HL-60 (cell line): ENCODE measurements at regions not wholly inside any gene's neighbourhood (a gene's known extent, or its start where the extent isn't known, plus 50 kb on each side); places are given as distances from the start of the nearest gene placed in this dataset.

Experiments
- CTCF ChIP-seq: IDR thresholded peaks from one replicate; pipeline ENCODE4 v1.5.1; 2011; ENCODE audit warnings: low read length, control low read depth, inconsistent platforms; ENCODE audit not compliant: insufficient read depth
- POLR2AphosphoS5 ChIP-seq: IDR thresholded peaks from 2 replicates; pipeline ENCODE4 v1.6.1; 2012; ENCODE audit warnings: low read depth
- REST ChIP-seq: IDR thresholded peaks from 2 replicates; pipeline ENCODE4 v1.6.1; 2012; ENCODE audit warnings: low read depth; ENCODE audit not compliant: insufficient replicate concordance
- SPI1 ChIP-seq: IDR thresholded peaks from 2 replicates; pipeline ENCODE4 v1.6.1; 2012; ENCODE audit warnings: low read depth, mild to moderate bottlenecking, borderline replicate concordance

GRCh38 chr3:66597308-66597863, 96.6 kb upstream of the LRIG1 start:
- TF ChIP-seq CTCF (no peak), REST (no peak), POLR2AphosphoS5 (no peak), SPI1 (no peak)
